ENCODE measurements at regions not wholly inside any gene's neighbourhood (a gene's known extent, or its start where the extent isn't known, plus 50 kb on each side); places are given as distances from the start of the nearest gene placed in this dataset.

DNA sequence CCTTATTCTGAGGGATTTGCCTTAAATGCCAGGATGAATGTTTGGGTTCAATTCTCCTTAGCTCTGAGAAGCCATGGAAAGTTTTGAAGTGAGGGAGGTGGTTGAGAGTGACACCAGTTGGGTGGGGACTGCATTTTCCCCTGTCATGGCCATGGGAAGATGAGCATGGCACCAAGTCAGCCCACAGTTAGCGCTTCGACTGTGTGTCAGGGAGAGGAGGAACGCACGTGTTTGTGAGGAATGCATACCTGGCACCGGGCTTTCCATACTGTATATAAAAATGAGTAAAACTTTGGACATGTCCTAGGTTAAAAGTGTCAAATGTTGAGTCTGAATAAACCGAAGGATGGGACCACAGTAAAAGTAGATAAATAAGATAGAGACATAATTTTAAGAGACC, 187.5 kb upstream of the KL start:
- no peak overlapping the region for H3K4me2 ChIP-seq
- H3K9me3 ChIP-seq (replicated peaks in 1 of 11) = peaks cover 0 to 12% (median 6%) of the 10 kb centered on the region in 11 experiments; a peak in 12 of 22 replicates
- no peaks in the 10 kb centered on the region for H3K27me3 ChIP-seq
- H3K36me3 ChIP-seq = no peaks in the 10 kb centered on the region
- no peak overlapping the region for H3K4me3 ChIP-seq
- no peaks in the 10 kb centered on the region for H4K20me1 ChIP-seq
- H3K4me1 ChIP-seq = no peaks in the 10 kb centered on the region
- H3K27ac ChIP-seq = no peak overlapping the region
- H3K9ac ChIP-seq = no peak overlapping the region
- no peak for TF ChIP-seq Cebpa-rat (IDR thresholded peaks at IDR 0.05)

DNA sequence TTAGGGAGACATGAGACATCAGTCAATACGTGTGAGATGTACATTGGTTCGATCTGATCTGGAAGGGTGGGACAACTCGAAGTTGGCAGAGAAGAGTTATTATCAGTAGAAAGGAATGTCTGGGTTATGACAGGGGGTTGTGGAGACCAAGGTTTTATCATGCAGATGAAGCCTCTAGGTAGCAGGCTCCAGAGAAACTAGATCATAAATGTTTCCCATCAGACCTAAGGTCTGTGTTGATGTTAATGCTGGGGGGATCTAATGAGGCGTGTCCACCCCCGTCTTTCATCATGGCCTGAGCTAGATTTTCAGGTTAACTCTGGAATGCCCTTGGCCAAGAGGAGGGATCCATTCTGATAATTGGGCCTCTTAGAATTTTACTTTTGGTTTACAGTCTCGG, 187.0 kb upstream of the KL start:
- peaks cover 0 to 17% (median 11%) of the 10 kb centered on the region in 11 experiments; a peak in 14 of 22 replicates for H3K9me3 ChIP-seq (replicated peaks in 1 of 11)
- no peaks in the 10 kb centered on the region for H3K27me3 ChIP-seq
- no peak overlapping the region for H3K27ac ChIP-seq
- no peaks in the 10 kb centered on the region for H4K20me1 ChIP-seq
- H3K4me2 ChIP-seq = no peak overlapping the region
- no peak overlapping the region for H3K4me3 ChIP-seq
- no peaks in the 10 kb centered on the region for H3K4me1 ChIP-seq
- TF ChIP-seq Cebpa-rat (IDR thresholded peaks at IDR 0.05) = no peak
- H3K36me3 ChIP-seq = no peaks in the 10 kb centered on the region
- H3K9ac ChIP-seq = no peak overlapping the region

DNA sequence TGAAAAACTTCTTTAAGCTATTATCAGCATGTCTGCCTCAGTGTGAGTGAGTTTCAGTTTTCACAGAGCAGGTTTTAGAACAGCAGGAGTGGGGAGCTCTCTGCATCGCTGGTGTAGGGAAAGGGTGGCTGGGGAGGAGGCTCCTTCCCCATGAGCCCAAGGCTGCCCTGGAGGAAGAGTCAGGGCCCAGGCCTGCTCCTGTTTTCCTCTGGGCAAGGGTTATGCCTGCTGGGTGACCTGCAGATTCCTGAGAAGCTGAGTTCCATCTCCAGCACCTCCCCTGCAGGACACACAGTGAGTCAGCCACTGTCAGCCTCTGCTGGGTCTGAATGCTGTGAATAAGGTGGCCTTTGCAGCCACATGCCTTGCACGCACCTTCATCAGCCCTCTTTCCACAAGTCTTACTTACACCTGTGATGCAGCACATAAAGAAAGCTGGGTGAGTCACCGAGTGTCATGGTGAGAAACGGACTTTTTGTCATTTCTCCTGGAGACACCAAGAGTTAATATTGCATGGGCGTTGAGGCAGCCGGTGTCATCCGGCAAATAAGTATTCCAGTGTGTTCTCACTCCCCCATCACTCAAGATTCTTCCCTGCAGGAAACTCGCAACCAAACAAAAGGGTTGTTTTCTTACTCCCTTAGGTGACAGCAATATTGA, 186.4 kb upstream of the KL start:
- Histone ChIP-seq H3K4me1 (no peaks in the 10 kb centered on the region), H3K27ac (no peak overlapping the region), H4K20me1 (no peaks in the 10 kb centered on the region), H3K9me3 (replicated peaks in 1 of 11) (peaks cover 4 to 22% (median 16%) of the 10 kb centered on the region in 11 experiments), H3K9ac (no peak overlapping the region), H3K4me2 (no peak overlapping the region), H3K27me3 (no peaks in the 10 kb centered on the region), H3K4me3 (no peak overlapping the region), H3K36me3 (no peaks in the 10 kb centered on the region)
- no peak for TF ChIP-seq Cebpa-rat (IDR thresholded peaks at IDR 0.05)

DNA sequence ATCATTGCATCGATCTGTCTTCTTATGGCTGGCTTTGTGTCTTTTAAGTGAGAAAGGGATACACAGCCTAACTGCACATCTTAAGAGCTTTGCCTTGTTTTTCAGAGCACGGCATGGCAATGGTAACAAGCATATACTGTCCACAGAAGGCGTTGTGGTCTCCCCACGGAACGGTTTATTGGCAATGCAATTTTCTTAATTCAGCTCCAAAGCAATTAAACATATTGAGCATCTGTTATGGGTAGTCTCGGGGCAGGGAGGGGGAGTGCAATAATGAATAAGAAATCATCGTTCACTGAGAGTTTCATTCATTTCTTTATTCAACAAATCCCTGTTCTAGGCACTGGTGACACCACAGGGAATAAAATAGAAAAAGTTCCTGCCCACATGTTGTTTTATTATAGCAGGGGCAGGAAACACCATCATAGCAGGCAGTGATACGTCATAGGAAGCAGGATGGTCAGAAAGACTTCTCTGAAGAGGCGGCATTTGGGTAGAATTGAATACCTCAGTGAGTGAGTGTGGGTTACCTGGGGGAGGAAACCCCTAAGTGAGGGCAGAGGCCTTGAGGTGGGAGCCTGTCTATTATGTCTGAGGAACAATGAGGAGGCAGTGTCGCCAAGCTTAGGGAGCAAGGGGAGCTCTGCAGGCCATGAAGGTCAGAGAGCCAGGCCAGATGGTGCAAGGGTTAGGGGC, 185.7 kb upstream of the KL start:
- Histone ChIP-seq H4K20me1 (no peaks in the 10 kb centered on the region), H3K9me3 (replicated peaks in 1 of 11) (peaks cover 7 to 26% (median 20%) of the 10 kb centered on the region in 11 experiments), H3K36me3 (no peaks in the 10 kb centered on the region), H3K4me2 (no peak overlapping the region), H3K4me1 (no peaks in the 10 kb centered on the region), H3K9ac (no peak overlapping the region), H3K4me3 (no peak overlapping the region), H3K27ac (no peak overlapping the region), H3K27me3 (no peaks in the 10 kb centered on the region)
- TF ChIP-seq Cebpa-rat (IDR thresholded peaks at IDR 0.05) = no peak

DNA sequence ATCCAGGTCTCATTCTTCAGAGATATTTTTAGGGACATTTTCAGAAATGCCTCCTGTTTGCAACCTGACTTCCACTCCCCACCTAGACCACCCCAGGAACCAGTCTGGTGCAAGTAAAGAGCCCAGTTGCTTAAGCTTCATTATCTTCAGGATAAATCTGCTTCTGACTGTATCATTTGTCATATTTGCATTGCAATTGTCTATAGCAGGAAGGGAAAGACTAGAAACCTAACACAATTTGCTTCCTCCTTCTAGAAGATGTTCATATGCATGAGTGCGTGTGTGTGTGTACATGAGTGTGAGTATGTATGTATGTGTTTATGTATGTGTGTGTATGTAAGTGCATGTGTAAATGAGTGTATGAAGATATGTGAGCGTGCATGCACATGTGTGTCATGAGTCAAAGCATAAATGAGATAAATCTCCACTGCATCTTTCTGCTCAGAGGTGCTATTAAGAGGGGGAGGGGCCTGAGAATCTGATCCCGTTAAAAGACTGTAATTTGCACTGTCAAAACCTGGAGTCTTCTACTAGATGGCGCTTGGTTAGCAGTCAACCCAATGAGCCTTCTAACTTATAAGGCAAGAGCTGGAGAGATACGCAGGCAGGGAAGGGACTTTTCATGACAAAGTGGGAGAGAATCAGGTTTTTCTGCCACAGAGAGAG, 178.8 kb upstream of the KL start:
- Histone ChIP-seq H3K27ac (no peak overlapping the region), H3K4me2 (no peak overlapping the region)

DNA sequence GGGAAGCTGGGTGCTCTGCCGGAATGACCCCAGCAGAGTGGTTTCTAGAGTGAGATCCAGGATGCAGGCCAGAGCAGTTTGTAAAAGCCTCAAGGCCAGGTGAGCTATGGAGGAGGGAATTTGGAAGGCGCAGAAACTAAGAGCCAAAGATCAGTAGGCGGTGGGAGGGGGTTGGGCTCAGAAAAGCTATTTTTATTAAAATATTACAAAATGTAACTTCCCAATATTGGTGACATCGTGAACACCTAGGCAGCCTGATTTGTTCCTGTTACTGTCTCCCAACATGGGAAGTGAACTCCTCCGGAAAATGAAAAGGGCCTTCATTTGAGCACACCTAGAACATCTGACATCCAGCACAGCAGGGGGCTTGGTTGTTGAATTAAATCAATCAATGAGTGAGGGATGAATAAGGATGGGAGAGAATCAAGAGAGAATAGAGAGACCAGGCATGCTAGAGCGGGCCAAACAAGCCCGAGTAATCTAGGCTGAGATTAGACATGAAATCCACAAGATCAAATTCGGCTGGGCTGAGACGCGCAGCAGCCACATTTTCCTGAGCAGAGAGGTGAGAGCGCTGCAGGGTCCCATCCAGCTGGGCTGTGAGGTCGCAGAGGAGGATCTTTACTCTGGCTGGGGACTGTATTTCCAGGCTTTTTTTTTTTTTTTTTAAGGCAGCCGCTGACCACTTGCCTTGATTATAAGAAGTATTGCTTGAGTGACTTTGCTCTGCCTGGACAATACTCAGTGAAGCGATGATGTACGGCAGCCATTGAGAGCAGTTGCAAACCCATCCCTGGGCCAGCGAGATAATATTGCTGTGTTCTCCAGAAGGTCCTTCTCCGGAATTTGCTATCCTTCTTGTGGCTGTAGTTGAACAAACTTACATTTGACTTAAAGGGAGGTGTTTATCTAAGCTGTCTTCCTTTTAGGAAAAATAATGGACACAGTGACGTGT, 178.0 kb upstream of the KL start:
- no peak for TF ChIP-seq Cebpa-rat (IDR thresholded peaks at IDR 0.05)
- no peak overlapping the region for H3K4me3 ChIP-seq
- H3K9me3 ChIP-seq (replicated peaks in 1 of 11) = peaks cover 10 to 33% (median 23%) of the 10 kb centered on the region in 11 experiments
- H3K4me2 ChIP-seq = peak overlapping the region in 9 of 11 experiments; percentile 8 to 62 (median 31); a peak in 15 of 22 replicates
- H3K36me3 ChIP-seq = no peaks in the 10 kb centered on the region
- H4K20me1 ChIP-seq = no peaks in the 10 kb centered on the region
- H3K4me1 ChIP-seq = peaks cover 0 to 26% (median 24%) of the 10 kb centered on the region in 10 experiments; a peak in 17 of 20 replicates
- no peak overlapping the region for H3K9ac ChIP-seq
- no peaks in the 10 kb centered on the region for H3K27me3 ChIP-seq
- H3K27ac ChIP-seq = no peak overlapping the region

More for the DNA sequence above, 178.8 kb upstream of the KL start:
- Histone ChIP-seq H3K4me1 (peaks cover 0 to 26% (median 24%) of the 10 kb centered on the region in 10 experiments; a peak in 17 of 20 replicates), H3K27me3 (no peaks in the 10 kb centered on the region), H3K9me3 (replicated peaks in 1 of 11) (peaks cover 7 to 29% (median 20%) of the 10 kb centered on the region in 11 experiments), H3K9ac (no peak overlapping the region), H4K20me1 (no peaks in the 10 kb centered on the region), H3K36me3 (no peaks in the 10 kb centered on the region), H3K4me3 (no peak overlapping the region)
- no peak for TF ChIP-seq Cebpa-rat (IDR thresholded peaks at IDR 0.05)

DNA sequence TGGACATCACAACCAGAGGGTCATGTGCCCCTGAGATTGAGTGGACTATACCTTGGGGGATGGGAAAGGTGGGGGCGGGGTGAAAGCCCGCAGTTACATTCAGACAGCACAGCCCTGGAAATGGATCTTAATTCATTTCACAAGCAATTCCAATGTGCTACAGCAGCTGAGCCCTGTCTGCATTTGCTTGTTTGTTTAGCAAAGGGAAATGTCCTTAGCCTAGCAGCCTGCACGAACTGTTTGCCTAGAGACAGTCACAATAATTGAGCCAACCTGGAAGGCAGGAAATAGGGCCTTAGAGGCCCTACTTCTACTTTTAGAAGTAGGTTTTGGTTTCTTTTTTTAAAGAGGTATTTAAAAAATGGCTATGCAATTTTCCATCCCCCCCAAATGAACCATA, 177.3 kb upstream of the KL start:
- H3K4me1 ChIP-seq = peaks cover 0 to 26% (median 24%) of the 10 kb centered on the region in 10 experiments; a peak in 17 of 20 replicates
- no peak for TF ChIP-seq Cebpa-rat (IDR thresholded peaks at IDR 0.05)
- peak overlapping the region in 9 of 11 experiments; percentile 8 to 62 (median 31); a peak in 16 of 22 replicates for H3K4me2 ChIP-seq
- no peaks in the 10 kb centered on the region for H4K20me1 ChIP-seq
- peaks cover 10 to 28% (median 18%) of the 10 kb centered on the region in 11 experiments for H3K9me3 ChIP-seq (replicated peaks in 1 of 11)
- no peak overlapping the region for H3K4me3 ChIP-seq
- H3K9ac ChIP-seq = no peak overlapping the region
- H3K27me3 ChIP-seq = no peaks in the 10 kb centered on the region
- no peak overlapping the region for H3K27ac ChIP-seq
- H3K36me3 ChIP-seq = no peaks in the 10 kb centered on the region

DNA sequence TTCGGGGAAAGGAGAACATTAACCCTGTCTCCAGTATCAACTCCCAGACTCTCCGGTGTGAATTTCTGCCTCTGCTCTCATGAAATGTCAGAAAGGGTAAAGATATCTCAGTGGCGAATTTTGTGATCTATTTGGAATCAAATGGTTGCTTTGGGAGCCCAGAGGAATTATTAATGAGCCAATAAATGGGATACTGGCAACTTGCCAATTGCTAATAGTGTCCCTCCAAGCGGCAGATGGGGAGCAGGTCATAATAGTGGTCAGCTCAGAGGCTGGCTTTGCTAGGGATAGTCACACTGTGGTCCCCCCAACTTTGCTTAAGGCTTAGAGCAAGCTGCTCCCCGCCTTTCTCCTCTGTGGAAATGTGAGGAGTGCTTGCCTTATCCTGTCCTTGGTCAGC, 176.1 kb upstream of the KL start:
- H3K9me3 ChIP-seq (replicated peaks in 1 of 11) = peaks cover under 1 to 16% (median 8%) of the 10 kb centered on the region in 11 experiments; a peak in 17 of 22 replicates
- no peaks in the 10 kb centered on the region for H3K27me3 ChIP-seq
- H3K4me1 ChIP-seq = peaks cover 0 to 26% (median 24%) of the 10 kb centered on the region in 10 experiments; a peak in 17 of 20 replicates
- no peak overlapping the region for H3K9ac ChIP-seq
- H3K27ac ChIP-seq = no peak overlapping the region
- TF ChIP-seq Cebpa-rat (IDR thresholded peaks at IDR 0.05) = no peak
- no peaks in the 10 kb centered on the region for H3K36me3 ChIP-seq
- H3K4me3 ChIP-seq = no peak overlapping the region
- no peak overlapping the region for H3K4me2 ChIP-seq
- no peaks in the 10 kb centered on the region for H4K20me1 ChIP-seq

Measured in BLaER1 treated with 17β-estradiol and CSF1 and Interleukin-3, amounts not matched to agents 10 nM and 100 nM (cell line).